NCI-H1105 (cell line): ENCODE measurements at regions not wholly inside any gene's neighbourhood (a gene's known extent, or its start where the extent isn't known, plus 50 kb on each side); places are given as distances from the start of the nearest gene placed in this dataset.
"Not testable (repeated sequence)": the region's sequence is repeated elsewhere in the genome, so short reads cannot be mapped to it uniquely, and the experiment has no call there.

ENCODE experiments used
- DNase-seq: peaks from one replicate; lab custom pipeline; 2025; lab: John Stamatoyannopoulos, UW

- no peak for DNase-seq
These were observed 227.9 kb upstream of the KYNU start for GRCh38 chr2:142649581-142649980.

DNA sequence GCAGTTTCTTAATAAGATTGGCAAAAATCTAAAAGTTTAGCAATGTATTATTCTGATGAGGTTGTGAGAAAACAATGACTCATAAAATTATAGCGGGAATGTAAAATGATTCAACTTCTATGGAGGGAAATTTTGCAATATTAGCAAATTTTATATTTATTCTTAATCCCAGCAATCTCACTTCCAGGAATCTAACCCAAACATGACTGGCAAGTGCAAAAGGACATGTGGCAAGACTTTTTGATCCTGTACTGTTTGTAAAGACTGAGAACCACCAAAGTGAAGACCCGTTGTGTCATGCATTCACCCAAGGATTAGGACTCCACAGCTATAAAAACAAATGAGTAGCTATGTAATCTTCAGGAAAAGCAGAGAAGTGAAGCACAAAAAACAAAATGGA, 234.8 kb upstream of the KYNU start:
- DNase-seq = no peak

DNA sequence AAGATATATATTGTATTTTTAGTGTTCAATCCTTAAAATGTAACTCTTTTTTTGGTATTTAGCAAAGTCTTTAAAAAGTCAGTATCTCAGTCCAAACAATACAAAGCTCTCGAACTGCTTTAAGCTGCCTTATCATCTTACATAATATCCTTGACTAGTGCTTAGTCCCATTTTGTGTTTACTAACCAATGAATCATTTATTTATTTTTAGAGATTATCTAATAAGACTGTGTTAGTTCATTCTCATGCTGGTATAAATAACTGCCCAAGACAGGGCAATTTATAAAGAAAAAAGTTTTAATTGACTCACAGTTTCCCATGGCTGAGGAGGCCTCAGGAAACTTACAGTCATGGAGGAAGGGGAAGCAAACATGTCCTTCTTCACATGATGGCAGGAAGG, 248.3 kb upstream of the KYNU start:
- no peak for DNase-seq

DNA sequence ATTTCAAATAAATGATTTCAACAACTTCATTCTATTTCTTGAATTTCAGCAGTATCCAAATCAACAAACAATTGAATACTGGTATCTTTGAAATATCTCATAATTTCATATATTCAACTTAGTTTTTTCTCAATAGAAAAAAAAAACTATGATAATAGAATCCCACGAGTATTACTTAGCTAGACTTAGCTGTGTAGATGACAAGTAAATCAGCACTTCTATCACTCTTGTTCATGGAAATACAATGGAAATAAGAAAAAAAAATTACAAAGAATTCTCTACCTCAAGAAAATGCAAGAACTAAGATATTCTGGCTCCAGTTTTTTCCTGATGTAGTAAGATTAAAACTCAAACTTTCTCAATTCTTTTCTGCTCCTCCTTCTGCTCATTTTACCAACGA, 256.2 kb upstream of the KYNU start:
- no peak for DNase-seq

GRCh38 chr2:142617461-142617860, 260.0 kb upstream of the KYNU start:
- DNase-seq = no peak

- DNase-seq = no peak
These were observed 261.6 kb upstream of the KYNU start for GRCh38 chr2:142615876-142616275.

DNA sequence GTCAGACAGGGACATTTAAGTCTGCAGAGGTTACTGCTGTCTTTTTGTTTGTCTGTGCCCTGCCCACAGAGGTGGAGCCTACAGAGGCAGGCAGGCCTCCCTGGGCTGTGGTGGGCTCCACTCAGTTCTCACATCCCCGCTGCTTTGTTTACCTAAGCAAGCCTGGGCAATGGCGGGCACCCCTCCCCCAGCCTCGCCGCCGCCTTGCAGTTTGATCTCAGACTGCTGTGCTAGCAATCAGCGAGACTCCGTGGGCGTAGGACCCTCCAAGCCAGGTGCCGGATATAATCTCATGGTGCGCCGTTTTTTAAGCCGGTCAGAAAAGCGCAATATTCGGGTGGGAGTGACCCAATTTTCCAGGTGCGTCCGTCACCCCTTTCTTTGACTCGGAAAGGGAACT, 264.3 kb upstream of the KYNU start:
- DNase-seq = not testable (repeated sequence)

DNA sequence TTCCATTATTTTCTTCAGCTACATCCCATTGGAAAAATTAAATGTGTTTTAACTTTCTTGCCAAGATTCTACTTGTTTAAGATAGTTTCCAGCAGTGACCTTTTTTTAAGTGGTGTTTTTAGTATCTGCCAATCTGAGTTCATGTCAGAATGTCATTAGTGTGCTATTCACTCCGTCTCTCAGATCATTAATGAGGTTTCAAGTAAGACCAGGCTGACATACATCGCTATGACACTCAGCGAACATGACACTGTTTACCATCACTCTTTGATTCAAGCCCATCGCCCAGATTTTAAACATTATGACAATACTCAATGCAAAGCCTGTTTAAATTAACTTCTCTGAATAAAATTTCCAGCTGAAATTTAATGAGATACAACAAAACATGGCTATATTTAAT, 272.0 kb upstream of the KYNU start:
- DNase-seq = no peak

GRCh38 chr2:142603759-142604158, 273.7 kb upstream of the KYNU start:
- no peak for DNase-seq

DNA sequence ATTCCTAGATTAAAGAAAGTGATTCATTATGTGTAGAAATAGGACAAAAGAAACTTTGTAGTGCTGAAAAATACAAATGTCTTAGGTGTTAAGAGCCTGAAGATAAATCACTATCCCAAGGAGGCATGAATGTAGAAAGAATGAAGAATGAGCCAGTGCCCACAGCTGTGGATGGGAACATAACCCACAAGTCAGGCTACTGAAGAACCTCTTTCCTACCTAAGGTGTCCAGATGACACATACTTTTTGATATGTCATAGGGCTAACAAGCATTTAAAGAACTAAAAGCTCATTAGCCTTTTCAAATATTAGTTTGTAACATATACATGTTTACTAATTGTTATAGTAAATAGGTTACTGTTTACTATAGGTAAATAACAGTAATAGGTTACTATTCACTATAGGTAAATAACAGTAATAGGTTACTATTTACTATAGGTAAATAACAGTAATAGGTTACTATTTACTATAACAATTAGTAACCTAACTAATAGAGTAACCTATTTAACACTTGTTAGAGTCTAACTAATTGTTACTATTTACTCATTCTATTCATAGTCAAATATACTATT, 275.0 kb upstream of the KYNU start:
- DNase-seq = no peak

DNA sequence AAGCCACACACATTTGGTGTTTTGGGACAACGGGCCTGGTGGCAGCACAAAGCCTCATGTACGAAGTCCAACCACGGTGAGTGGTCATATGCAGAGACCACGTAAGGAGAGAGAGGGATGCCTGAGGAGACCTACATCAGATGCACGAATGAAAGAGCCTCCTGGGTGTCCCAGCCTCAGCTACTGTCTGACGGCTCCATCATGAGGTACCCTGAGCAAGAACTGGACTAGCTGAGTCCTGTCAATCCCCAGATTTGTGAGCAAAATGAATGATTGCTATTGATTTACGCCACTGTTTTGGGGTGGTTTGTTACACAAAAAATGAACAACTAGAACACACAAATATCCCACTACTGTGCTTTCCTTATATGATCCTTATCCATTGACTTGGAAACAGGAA, 275.7 kb upstream of the KYNU start:
- no peak for DNase-seq

- DNase-seq = no peak
These were observed 278.0 kb upstream of the KYNU start for GRCh38 chr2:142599504-142599903.

- no peak for DNase-seq
These were observed 278.6 kb upstream of the KYNU start for GRCh38 chr2:142598846-142599245.

- DNase-seq = no peak
These were observed 281.0 kb upstream of the KYNU start for GRCh38 chr2:142596334-142597088.

DNA sequence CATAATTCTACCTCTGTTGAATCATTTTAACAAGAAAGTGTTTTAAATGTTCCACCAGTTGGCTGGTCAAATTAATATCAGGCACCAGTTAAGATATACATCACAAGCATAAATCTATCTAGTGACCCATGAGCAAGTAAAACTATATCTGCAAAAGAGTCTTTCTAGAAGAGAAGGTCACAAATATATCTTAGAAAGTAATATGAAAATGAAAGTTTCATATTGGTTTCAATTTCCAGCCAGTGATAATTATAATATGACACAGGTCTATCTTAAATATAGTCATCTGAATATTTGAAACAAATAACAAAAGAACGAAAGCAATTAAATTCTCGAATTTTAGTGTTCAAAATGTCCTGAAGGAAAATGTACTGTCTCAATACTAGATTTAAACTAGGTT, 282.5 kb upstream of the KYNU start:
- DNase-seq = no peak

- no peak for DNase-seq
These were observed 285.3 kb upstream of the KYNU start for GRCh38 chr2:142592171-142592570.

DNA sequence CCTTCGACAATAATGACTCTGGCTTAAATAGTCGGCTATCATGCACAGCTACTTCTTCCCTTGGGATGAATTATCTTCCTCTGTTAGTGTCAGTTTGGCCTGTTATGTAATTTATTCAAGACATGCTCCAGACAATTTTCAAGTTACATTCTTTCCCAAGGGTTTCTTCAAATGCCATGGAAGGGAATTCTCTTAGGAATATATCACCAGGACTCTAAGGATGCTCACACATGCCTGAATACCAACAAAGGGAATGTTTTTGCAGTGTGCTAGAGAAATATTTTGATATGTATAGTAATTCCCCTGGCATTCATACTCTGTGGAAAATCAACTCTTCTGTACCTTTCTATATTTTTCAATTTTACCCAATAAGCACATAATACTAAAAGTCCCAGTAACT, 286.0 kb upstream of the KYNU start:
- no peak for DNase-seq

GRCh38 chr2:142588269-142588668, 289.2 kb upstream of the KYNU start:
- no peak for DNase-seq

- no peak for DNase-seq
These were observed 290.5 kb upstream of the KYNU start for GRCh38 chr2:142586693-142587580.

GRCh38 chr2:142585785-142586184, 291.7 kb upstream of the KYNU start:
- no peak for DNase-seq

DNA sequence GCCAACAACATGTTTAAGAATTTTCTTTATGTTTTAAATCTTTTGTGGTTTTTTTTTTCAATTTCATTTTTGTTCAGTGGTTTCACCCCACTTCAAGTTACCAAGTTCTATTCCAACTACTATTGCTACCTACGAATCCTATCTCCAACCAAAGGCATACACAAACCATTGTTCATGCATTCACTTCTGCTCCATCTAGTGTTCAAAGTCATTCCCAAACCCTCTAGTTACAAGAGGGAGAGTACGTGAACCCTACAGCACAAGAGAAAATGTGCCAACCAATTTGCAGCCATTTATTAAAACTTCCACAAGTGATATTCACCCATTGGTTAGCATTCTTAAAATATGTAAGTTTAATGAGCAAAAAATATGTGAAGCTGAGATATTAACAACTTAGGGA, 295.1 kb upstream of the KYNU start:
- no peak for DNase-seq

DNA sequence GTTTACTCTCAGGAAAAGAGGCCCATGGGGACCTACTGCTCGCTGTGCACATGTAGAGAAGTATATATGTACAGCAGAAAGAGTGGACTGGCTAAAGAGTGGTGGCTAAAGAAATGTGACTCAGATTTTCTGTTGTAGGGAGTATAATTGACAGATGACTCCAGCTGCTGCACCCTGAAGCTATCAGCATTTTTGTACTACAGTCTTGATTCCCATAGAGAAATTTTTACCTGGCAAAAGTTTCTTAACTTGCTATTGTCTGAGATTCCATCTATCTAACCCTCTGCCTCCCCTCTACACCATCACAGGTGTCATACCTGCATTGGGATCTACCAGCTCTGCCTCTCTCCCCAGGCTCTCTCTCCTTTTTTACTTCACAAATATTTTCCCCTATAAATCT, 296.0 kb upstream of the KYNU start:
- no peak for DNase-seq

DNA sequence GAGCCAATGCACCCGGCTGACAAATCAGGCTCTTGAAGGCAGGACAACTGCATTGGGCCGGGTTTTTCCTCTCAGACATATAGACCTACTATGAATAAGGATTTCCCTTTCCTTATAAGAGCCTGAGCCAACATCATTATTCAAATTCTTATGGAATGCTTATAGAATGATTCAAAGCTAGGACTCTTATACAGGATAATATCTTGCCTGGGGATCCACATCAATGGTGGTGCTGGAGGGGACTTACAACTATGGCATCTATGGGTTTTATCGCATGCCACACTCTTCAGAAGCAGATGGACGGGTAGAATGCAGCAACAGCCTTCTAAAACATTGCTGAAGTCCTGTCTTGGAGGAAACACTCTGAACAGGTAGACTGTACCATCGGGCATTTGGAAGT, 296.8 kb upstream of the KYNU start:
- DNase-seq = no peak
